ENCODE measurements at regions not wholly inside any gene's neighbourhood (a gene's known extent, or its start where the extent isn't known, plus 50 kb on each side); places are given as distances from the start of the nearest gene placed in this dataset.

DNA sequence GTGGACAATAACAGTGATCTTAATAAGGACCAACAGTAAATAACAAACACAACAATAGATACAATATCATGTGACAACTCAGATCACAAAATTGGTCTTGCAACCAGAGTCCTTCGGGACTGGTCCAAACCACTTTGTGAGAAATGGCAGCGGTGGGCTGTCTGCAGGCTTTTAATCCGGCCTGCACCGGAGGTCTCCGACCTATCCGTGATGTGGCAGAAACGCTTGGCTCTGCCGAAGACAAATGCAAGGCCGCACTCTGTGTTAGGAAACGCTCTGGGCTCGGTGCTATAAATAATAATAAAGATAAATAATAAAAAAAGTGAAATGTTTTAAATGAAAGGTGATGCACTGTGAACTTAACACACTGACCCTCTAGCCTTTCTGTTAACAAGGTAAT lies 810.6 kb upstream of the NR2F2 start:
- TF ChIP-seq SIN3A (IDR thresholded peaks at IDR 0.05; ENCODE audit: borderline replicate concordance, insufficient read depth, low read length) (no peak), POLR2AphosphoS5 (IDR thresholded peaks at IDR 0.05; ENCODE audit: low read depth, low read length) (no peak), TAF1 (IDR thresholded peaks at IDR 0.05; ENCODE audit: borderline replicate concordance, insufficient read depth, low read length) (no peak), FOXP2 (optimal IDR thresholded peaks at IDR 0.05; ENCODE audit: borderline replicate concordance, extremely low read depth, extremely low read length, insufficient read depth) (no peak)
- TF ChIP-seq, protein P1, sequence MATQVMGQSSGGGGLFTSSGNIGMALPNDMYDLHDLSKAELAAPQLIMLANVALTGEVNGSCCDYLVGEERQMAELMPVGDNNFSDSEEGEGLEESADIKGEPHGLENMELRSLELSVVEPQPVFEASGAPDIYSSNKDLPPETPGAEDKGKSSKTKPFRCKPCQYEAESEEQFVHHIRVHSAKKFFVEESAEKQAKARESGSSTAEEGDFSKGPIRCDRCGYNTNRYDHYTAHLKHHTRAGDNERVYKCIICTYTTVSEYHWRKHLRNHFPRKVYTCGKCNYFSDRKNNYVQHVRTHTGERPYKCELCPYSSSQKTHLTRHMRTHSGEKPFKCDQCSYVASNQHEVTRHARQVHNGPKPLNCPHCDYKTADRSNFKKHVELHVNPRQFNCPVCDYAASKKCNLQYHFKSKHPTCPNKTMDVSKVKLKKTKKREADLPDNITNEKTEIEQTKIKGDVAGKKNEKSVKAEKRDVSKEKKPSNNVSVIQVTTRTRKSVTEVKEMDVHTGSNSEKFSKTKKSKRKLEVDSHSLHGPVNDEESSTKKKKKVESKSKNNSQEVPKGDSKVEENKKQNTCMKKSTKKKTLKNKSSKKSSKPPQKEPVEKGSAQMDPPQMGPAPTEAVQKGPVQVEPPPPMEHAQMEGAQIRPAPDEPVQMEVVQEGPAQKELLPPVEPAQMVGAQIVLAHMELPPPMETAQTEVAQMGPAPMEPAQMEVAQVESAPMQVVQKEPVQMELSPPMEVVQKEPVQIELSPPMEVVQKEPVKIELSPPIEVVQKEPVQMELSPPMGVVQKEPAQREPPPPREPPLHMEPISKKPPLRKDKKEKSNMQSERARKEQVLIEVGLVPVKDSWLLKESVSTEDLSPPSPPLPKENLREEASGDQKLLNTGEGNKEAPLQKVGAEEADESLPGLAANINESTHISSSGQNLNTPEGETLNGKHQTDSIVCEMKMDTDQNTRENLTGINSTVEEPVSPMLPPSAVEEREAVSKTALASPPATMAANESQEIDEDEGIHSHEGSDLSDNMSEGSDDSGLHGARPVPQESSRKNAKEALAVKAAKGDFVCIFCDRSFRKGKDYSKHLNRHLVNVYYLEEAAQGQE (IDR thresholded peaks at IDR 0.05; ENCODE audit: insufficient read depth in 1 of 2, low read depth in 2 of 2, low read length in 2 of 2), result no peak

Data from PFSK-1 (cell line).